Activated naive CD4-positive, alpha-beta T cell treated with anti-CD3 and anti-CD28 coated beads, Interleukin-2, amount 50 U/mL, for 72 hours (primary cell): ENCODE measurements at regions not wholly inside any gene's neighbourhood (a gene's known extent, or its start where the extent isn't known, plus 50 kb on each side); places are given as distances from the start of the nearest gene placed in this dataset.

Source experiments
- ATAC-seq, 2 donors: fragments of 150-1000 bp; cut with Tn5 transposase; 2 replicates each; pipeline ENCODE4 v1.10.0; 2021; ENCODE audit warnings: mild to moderate bottlenecking in 2 of 2, moderate library complexity in 2 of 2
- DNase-seq, 2 donors: peaks; one replicate each; pipeline ENCODE4 v3.0.0; 2021 to 2022; ENCODE audit warnings: low spot score in 2 of 2
- H3K27ac Mint-ChIP-seq, 2 donors: one replicate each; pipeline ENCODE4 v1.8.0; 2022; ENCODE audit warnings: mild to moderate bottlenecking in 2 of 2, mixed read lengths in 2 of 2
- H3K36me3 Mint-ChIP-seq, 2 donors: one replicate each; pipeline ENCODE4 v1.8.0; 2022; ENCODE audit warnings: mixed read lengths in 2 of 2
- H3K9me3 Mint-ChIP-seq, 2 donors: one replicate each; pipeline ENCODE4 v1.8.0; 2022; ENCODE audit warnings: mixed read lengths in 2 of 2

DNA sequence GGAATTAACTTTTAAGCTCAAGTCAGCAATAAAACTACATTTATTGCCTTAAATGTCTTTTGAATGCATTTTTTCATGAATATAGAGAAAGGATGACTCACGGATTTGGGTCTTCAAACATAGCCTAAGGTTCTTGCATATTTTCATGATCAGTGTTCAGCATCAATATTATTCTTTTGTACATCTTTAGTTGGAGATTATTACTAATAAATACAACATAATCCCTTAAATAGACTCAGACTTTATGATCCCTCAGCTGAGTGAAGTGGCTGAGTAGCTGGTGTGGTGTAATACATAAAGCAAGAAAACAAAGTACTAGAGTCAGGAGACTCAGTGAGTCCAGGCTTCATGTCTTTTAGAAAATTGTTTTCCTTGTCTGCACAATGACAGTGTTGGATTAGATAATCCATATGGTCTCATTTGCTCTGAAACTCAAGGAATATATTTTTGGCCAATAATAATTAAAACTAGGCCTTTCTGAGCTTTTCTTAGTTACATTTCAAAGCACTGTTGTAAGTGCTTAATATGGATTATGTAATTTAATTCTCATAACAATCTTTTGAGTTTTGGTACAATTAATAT, 78.3 kb upstream of the UNC5C start:
- H3K36me3 Mint-ChIP-seq = no peaks in the 10 kb centered on the region
- no peaks in the 10 kb centered on the region for H3K9me3 Mint-ChIP-seq
- H3K27ac Mint-ChIP-seq = no peak overlapping the region
- ATAC-seq = no peak
- DNase-seq = no peak

DNA sequence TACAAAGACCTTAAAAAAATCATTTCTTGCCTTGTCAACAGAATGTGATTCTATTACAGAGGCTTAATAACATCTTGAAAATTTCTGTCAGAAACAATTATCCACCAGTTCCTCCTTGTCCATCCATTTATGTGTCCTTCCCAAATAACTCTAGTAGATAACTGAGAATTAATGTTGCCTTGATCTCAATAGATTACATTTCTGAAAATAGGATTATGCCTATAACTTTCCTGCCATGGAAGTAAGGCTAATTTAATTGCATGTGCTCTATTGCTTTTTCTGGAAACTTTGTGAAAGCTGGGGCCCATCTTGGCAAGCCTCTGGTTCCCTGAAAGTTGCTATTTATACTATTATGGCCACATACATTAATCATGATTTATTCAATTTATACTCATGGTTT, 76.2 kb upstream of the UNC5C start:
- no peak for DNase-seq
- ATAC-seq = no peak
- Mint-ChIP-seq H3K36me3 (no peaks in the 10 kb centered on the region), H3K27ac (no peak overlapping the region), H3K9me3 (peaks cover 0 to 6% of the 10 kb centered on the region in 2 donors)

DNA sequence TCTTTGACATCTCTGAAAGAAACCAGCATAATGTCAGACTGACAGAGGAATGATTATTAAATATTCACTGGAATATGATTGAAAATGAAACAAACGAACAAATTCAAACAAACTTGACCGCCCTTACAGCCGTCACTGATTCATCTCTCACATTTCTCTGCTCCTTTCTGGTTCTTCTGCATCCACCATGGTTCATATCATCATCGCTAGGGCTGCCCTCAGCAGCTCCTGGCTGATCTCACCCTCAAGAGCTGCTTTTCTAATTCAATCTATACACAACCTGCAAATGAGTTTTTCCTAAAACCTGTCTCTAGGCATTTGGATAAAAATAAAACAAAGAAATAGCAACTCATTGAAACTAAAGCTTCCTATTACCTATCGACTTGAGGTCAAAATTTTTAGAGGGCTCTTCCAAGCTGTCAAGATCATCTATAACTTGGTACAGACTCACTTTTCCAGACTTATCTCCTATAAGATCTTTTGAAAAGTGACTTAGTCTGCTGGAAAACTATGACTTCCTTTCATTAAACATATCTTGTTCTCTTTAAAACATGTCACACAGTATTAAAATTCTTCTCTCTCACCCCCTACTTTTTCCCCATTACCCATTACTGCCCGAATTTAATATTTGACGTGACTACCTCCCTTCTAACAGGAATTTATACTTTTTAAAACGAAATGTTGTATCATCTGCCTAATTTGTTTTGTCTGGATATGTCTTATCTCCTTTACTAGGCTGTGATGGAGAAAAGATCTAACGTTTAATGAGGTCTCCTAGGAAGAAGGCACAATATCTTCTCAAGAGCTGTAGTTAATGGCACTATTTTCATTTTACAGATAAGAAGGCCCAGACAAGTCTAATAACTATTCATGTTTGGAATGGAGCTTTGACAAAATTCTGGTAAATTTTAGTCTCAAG, 71.0 kb upstream of the UNC5C start:
- no peak for ATAC-seq
- no peaks in the 10 kb centered on the region for H3K36me3 Mint-ChIP-seq
- peaks cover 0 to 6% of the 10 kb centered on the region in 2 donors for H3K9me3 Mint-ChIP-seq
- H3K27ac Mint-ChIP-seq = no peak overlapping the region
- DNase-seq = no peak

DNA sequence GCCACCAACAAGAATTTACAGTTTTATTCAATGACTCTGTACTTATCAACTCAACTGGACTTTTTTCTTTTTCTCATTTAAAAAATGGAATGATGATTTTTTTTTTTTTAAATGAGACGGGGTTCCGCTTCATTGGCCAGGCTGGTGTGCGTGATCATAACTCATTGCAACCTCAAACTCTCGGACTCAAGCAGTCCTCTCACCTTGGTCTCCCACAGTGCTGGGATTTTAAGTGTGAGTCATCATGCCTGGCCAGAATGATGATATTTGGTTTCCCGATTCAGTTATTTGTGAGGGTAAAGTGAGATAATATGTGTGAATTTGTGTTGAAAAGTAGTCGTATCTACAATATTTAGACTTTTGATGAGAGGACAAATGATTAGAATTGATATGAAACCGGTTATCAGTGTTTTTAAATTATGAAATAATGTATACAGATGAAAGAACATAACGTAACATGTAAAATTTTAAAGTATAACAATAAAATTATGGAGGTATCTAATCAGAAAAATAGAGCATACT, 66.0 kb upstream of the UNC5C start:
- ATAC-seq = no peak
- H3K9me3 Mint-ChIP-seq = no peaks in the 10 kb centered on the region
- H3K36me3 Mint-ChIP-seq = no peaks in the 10 kb centered on the region
- no peak for DNase-seq
- H3K27ac Mint-ChIP-seq = no peak overlapping the region

DNA sequence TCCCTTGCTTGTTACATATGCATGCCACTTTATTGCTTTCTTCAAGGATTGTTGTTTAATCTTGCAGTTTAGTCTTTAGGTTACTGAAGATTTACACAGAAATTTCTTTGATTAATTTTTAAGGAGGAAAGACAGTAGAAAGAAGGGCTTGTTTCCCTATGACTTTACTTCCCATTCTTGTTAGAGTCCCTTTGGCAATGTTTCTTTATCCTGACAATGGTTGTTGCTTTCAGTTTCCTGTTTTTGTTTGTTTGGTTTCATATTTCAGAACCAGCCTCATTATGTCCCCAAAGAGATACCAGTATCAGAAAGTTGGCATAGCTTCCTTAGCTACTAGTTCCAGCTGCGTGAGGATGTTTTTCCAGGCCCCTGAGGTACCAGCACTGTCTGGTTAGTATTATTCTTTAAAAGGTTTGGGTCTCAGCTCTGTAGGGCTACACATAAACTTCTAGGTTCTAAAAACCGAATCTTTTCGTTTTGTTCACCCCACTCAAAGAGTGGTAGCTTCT, 61.3 kb upstream of the UNC5C start:
- DNase-seq (no peak), ATAC-seq (no peak)
- Mint-ChIP-seq H3K27ac (no peak overlapping the region), H3K9me3 (no peaks in the 10 kb centered on the region), H3K36me3 (no peaks in the 10 kb centered on the region)

DNA sequence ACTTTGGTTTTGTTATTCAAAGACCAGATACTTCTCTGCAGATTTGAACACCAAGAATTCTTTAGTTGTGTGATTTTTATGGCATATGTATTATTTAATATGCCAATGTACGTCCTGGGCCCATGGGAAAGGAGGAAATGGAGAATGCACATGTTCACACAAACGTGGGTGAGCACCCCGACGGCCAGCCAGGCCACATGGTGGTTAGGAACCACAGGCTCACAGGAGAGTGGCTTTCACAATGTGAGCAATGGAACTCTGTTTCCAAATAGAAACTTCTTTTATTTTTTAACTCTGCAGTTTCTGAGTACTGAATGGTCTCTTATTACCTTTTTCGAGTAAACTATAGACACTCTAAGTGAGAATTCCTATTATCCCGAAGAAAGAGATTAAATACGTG, 58.0 kb upstream of the UNC5C start:
- Mint-ChIP-seq H3K9me3 (no peaks in the 10 kb centered on the region), H3K36me3 (no peaks in the 10 kb centered on the region)
- ATAC-seq = no peak

DNA sequence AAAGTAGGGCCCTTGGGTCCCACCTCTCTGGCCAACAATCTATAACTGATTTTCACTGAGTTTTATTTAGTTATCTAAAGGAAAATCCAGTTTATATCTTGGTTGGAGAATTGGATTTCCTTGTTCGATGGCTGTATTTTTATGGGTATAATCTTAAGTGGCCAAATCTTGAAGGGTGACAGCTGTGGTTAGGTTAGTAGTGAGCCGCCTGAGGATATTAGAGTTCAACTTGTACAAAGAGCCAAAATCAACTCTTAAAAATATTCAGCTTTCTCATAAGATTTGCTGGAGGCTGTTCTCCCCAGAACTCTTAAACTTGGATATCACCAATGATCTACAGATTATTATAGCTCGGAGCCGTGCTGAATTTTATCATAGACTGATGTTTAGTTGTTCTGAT, 54.6 kb upstream of the UNC5C start:
- Mint-ChIP-seq H3K9me3 (no peaks in the 10 kb centered on the region), H3K27ac (no peak overlapping the region), H3K36me3 (no peaks in the 10 kb centered on the region)
- DNase-seq (no peak), ATAC-seq (no peak)

More for the DNA sequence above, 58.0 kb upstream of the UNC5C start:
- H3K27ac Mint-ChIP-seq = no peak overlapping the region
- DNase-seq = no peak

DNA sequence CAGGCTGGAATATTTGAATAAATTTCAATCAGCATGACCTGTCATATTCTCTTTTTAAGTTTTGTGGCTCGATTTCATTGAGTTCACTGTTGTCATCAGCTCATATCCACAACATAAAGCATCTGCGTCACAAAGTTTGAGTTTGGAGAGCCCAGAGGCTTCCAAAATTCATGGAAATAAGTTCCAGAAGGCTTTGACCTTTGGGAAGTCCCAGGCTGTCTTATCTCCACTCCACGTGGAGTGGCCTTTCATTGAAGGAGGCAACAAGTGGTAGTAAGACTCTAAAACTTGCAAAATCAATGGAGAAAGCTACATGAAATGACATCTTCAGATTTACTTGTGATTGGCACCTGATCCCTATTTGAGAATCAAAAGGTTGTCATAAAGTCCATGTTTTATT, 54.1 kb upstream of the UNC5C start:
- DNase-seq (no peak), ATAC-seq (no peak)
- H3K36me3 Mint-ChIP-seq = no peaks in the 10 kb centered on the region
- no peaks in the 10 kb centered on the region for H3K9me3 Mint-ChIP-seq
- no peak overlapping the region for H3K27ac Mint-ChIP-seq

DNA sequence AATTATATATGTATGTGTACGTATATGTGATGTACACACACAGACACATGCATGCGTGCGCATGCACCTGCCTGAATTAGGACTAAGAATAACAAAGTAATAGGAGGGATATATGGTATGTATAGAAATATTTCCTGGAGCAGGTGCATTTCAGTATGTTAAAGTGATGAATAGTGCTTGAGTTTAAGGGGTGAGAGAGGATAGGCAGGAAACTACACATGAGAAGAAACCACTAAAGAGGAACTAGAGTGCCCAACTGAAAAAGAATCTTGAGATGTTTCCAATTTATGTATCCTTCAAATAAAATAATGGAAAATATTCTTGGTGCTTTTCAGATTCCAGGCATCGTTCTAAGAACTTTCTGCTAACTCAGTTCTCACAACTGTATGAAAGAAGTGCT, 52.6 kb upstream of the UNC5C start:
- ATAC-seq (no peak), DNase-seq (no peak)
- no peaks in the 10 kb centered on the region for H3K9me3 Mint-ChIP-seq
- no peak overlapping the region for H3K27ac Mint-ChIP-seq
- no peaks in the 10 kb centered on the region for H3K36me3 Mint-ChIP-seq

DNA sequence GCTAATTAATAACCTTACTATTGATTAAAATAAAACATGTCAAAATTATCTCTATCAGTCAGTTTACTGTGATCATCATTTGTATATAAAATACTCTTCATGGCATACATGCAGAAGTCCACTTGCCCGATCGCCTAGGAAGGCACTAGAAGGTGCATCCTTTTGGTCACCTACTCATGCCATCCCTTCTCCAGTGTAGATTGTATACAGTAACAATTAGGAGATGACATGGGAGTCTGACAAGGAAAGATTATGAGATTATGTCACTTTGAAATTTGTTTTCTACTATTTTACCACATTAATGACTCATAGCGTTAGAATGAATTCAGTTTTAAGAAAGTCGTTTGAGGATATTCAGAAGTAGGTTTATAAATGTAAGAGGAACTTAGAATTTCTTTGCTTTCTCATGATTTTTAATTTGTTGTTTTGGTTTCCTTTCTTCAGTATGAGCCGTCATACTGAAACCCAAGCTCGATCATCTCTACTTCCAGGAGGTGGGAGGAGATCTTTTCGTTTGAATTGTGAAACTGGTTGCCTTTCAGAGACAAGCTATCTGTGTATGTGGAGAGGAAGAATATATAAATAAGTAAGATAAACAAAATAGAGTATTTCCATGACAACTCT, 51.1 kb upstream of the UNC5C start:
- ATAC-seq = peak in 1 of 2 donors; percentile 89
- H3K36me3 Mint-ChIP-seq = no peaks in the 10 kb centered on the region

More for the DNA sequence above, 51.1 kb upstream of the UNC5C start:
- H3K27ac Mint-ChIP-seq = no peak overlapping the region
- peak in 1 of 2 donors; percentile 2 for DNase-seq
- no peaks in the 10 kb centered on the region for H3K9me3 Mint-ChIP-seq
